Small intestine (tissue), 7 donors: ENCODE measurements at regions not wholly inside any gene's neighbourhood (a gene's known extent, or its start where the extent isn't known, plus 50 kb on each side); places are given as distances from the start of the nearest gene placed in this dataset.

Source experiments
- DNase-seq, 2 donors: peaks; one replicate each; pipeline versions ENCODE4 v3.0.0 to v3.0.0-alpha.2; 2013
- FAIRE-seq: peaks from 2 replicates; lab custom pipeline; 2012; peaks lifted over from hg19 to GRCh38; lab: Jason Lieb, UNC
- H3K27ac ChIP-seq, 3 donors: one replicate each; pipeline ENCODE4 v1.5.1; 2013; ENCODE audit warnings: low read length in 2 of 3, mild to moderate bottlenecking in 2 of 3, control low read depth in 1 of 3, inconsistent platforms in 1 of 3, low read depth in 1 of 3, moderate library complexity in 1 of 3
- H3K27me3 ChIP-seq, 3 donors: one replicate each; pipeline ENCODE4 v1.6.1; 2013; ENCODE audit warnings: low read length in 3 of 3, inconsistent platforms in 1 of 3; ENCODE audit not compliant: control insufficient read depth in 3 of 3, insufficient read depth in 3 of 3
- H3K36me3 ChIP-seq, 3 donors: one replicate each; pipeline ENCODE4 v1.6.1; 2013; ENCODE audit warnings: low read length in 3 of 3, inconsistent platforms in 1 of 3, low read depth in 1 of 3, mild to moderate bottlenecking in 1 of 3, moderate library complexity in 1 of 3; ENCODE audit not compliant: control insufficient read depth in 3 of 3, insufficient read depth in 2 of 3
- H3K4me1 ChIP-seq, 3 donors: one replicate each; pipeline ENCODE4 v1.6.1; 2013; ENCODE audit warnings: low read length in 2 of 3, inconsistent platforms in 1 of 3, low read depth in 1 of 3, mild to moderate bottlenecking in 1 of 3, moderate library complexity in 1 of 3; ENCODE audit not compliant: control insufficient read depth in 3 of 3, insufficient read depth in 2 of 3
- H3K4me3 ChIP-seq, 3 donors: one replicate each; pipeline ENCODE4 v1.5.1; 2013; ENCODE audit warnings: low read length in 3 of 3, control low read depth in 1 of 3, inconsistent platforms in 1 of 3, low read depth in 1 of 3, mild to moderate bottlenecking in 1 of 3, moderate library complexity in 1 of 3
- H3K9me3 ChIP-seq, 2 donors: one replicate each; pipeline ENCODE4 v1.6.1; 2013; ENCODE audit warnings: low read depth in 1 of 2, low read length in 1 of 2; ENCODE audit not compliant: control insufficient read depth in 2 of 2, insufficient read depth in 1 of 2
- WGBS, 3 donors: extraction: QIAGEN DNeasy Blood & Tissue Kit; methylation state at CpG; one replicate each; pipeline ENCODE4 v1.1.7; 2013; 5-methylcytosine and 5-hydroxymethylcytosine counted together
- donor health status: healthy with polysubstance abuse.
- donor health status: control.
- donor health status: control.
- donor health status: Bipolar disorder and iron deficiency.
- donor health status: healthy.

- H3K27ac ChIP-seq = no peak overlapping the region
- H3K36me3 ChIP-seq = no peaks in the 10 kb centered on the region
- no peak for DNase-seq
- 68 to 73% (median 69%) methylated on average over 2 of the region's 2 CpGs for WGBS, 3 donors
- no peaks in the 10 kb centered on the region for H3K9me3 ChIP-seq
- no peaks in the 10 kb centered on the region for H3K27me3 ChIP-seq
- H3K4me1 ChIP-seq = no peaks in the 10 kb centered on the region
- FAIRE-seq = no peak
- H3K4me3 ChIP-seq = no peak overlapping the region
These were observed 145.1 kb upstream of the PLSCR5 start for GRCh38 chr3:146750196-146750595.

GRCh38 chr3:146747928-146748327 is 142.8 kb upstream of the PLSCR5 start:
- H3K27me3 ChIP-seq = no peaks in the 10 kb centered on the region
- no peak for FAIRE-seq
- no peaks in the 10 kb centered on the region for H3K9me3 ChIP-seq
- no peak overlapping the region for H3K4me3 ChIP-seq
- WGBS, 3 donors = 29 to 45% (median 37%) methylated on average over 4 of the region's 4 CpGs
- no peaks in the 10 kb centered on the region for H3K4me1 ChIP-seq
- H3K27ac ChIP-seq = no peak overlapping the region
- peak in 1 of 2 donors; percentile 2 for DNase-seq
- no peaks in the 10 kb centered on the region for H3K36me3 ChIP-seq

GRCh38 chr3:146747051-146747450 is 141.9 kb upstream of the PLSCR5 start:
- H3K27me3 ChIP-seq = no peaks in the 10 kb centered on the region
- DNase-seq (no peak), FAIRE-seq (no peak)
- H3K9me3 ChIP-seq = no peaks in the 10 kb centered on the region
- no peak overlapping the region for H3K4me3 ChIP-seq
- H3K36me3 ChIP-seq = no peaks in the 10 kb centered on the region
- no peaks in the 10 kb centered on the region for H3K4me1 ChIP-seq
- no peak overlapping the region for H3K27ac ChIP-seq

- Histone ChIP-seq H3K27me3 (no peaks in the 10 kb centered on the region), H3K4me3 (no peak overlapping the region), H3K27ac (no peak overlapping the region), H3K36me3 (no peaks in the 10 kb centered on the region), H3K4me1 (no peaks in the 10 kb centered on the region), H3K9me3 (no peaks in the 10 kb centered on the region)
- FAIRE-seq = no peak
- DNase-seq = no peak
These were observed 141.0 kb upstream of the PLSCR5 start for GRCh38 chr3:146746190-146746589.

GRCh38 chr3:146739203-146739671 is 134.1 kb upstream of the PLSCR5 start:
- FAIRE-seq (no peak), DNase-seq (no peak)
- WGBS, 3 donors = 73 to 74% (median 74%) methylated on average over 6 of the region's 6 CpGs
- Histone ChIP-seq H3K27me3 (no peaks in the 10 kb centered on the region), H3K4me3 (no peak overlapping the region), H3K9me3 (no peaks in the 10 kb centered on the region), H3K4me1 (no peaks in the 10 kb centered on the region), H3K27ac (no peak overlapping the region), H3K36me3 (no peaks in the 10 kb centered on the region)

- no peak overlapping the region for H3K4me3 ChIP-seq
- 78 to 89% (median 79%) methylated on average over 6 of the region's 6 CpGs for WGBS, 3 donors
- FAIRE-seq = no peak
- H3K4me1 ChIP-seq = no peaks in the 10 kb centered on the region
- no peak overlapping the region for H3K27ac ChIP-seq
- H3K27me3 ChIP-seq = no peaks in the 10 kb centered on the region
- DNase-seq = no peak
- no peaks in the 10 kb centered on the region for H3K36me3 ChIP-seq
- H3K9me3 ChIP-seq = no peaks in the 10 kb centered on the region
These were observed 127.2 kb upstream of the PLSCR5 start for GRCh38 chr3:146732325-146732724.

- Histone ChIP-seq H3K4me3 (no peak overlapping the region), H3K36me3 (no peaks in the 10 kb centered on the region), H3K27me3 (no peaks in the 10 kb centered on the region), H3K27ac (no peak overlapping the region), H3K4me1 (no peaks in the 10 kb centered on the region), H3K9me3 (no peaks in the 10 kb centered on the region)
- FAIRE-seq (no peak), DNase-seq (no peak)
These were observed 110.0 kb upstream of the PLSCR5 start for GRCh38 chr3:146715170-146715569.

GRCh38 chr3:146712806-146713205 is 107.7 kb upstream of the PLSCR5 start:
- no peaks in the 10 kb centered on the region for H3K9me3 ChIP-seq
- H3K36me3 ChIP-seq = no peaks in the 10 kb centered on the region
- H3K27me3 ChIP-seq = no peaks in the 10 kb centered on the region
- no peaks in the 10 kb centered on the region for H3K4me1 ChIP-seq
- FAIRE-seq (no peak), DNase-seq (no peak)
- whole genome bisulfite sequencing, 3 donors = 70 to 76% (median 72%) methylated on average over 3 of the region's 3 CpGs
- no peak overlapping the region for H3K4me3 ChIP-seq
- no peak overlapping the region for H3K27ac ChIP-seq

- no peaks in the 10 kb centered on the region for H3K27me3 ChIP-seq
- WGBS, 3 donors = 38 to 54% (median 42%) methylated on average over 3 of the region's 3 CpGs
- no peaks in the 10 kb centered on the region for H3K9me3 ChIP-seq
- no peak overlapping the region for H3K27ac ChIP-seq
- H3K4me1 ChIP-seq = no peaks in the 10 kb centered on the region
- no peak overlapping the region for H3K4me3 ChIP-seq
- no peaks in the 10 kb centered on the region for H3K36me3 ChIP-seq
- FAIRE-seq (peak; percentile 62), DNase-seq (no peak)
These were observed 104.8 kb upstream of the PLSCR5 start for GRCh38 chr3:146709969-146710368.
